K562 (cell line): ENCODE measurements at regions not wholly inside any gene's neighbourhood (a gene's known extent, or its start where the extent isn't known, plus 50 kb on each side); places are given as distances from the start of the nearest gene placed in this dataset.

Experiments
- ATAC-seq: fragments of 200-7000 bp; cut with Tn5 transposase; 3 replicates; pipeline ENCODE4 v1.9.1; 2020; ENCODE audit warnings: moderate library complexity
- BruUV-seq: library from RNA; stranded (reverse); fragments of 400-500 nt; replicated peaks from 2 replicates; lab custom pipeline; 2021; lab: Mats Ljungman, UMichigan
- CTCF ChIA-PET: fragments of 300-600 bp; formaldehyde crosslinking; extraction: SDS; loops from one replicate; lab custom pipeline; 2021; ENCODE audit warnings: low intra/inter-chr PET ratio; lab: Yijun Ruan, JAX
- POLR2A ChIA-PET: fragments of 300-600, 350-650 bp; sonication (Branson Sonifier 250); formaldehyde crosslinking; extraction: SDS; loops from one replicate; lab custom pipeline; 2021; ENCODE audit warnings: antibody characterized with exemption, inconsistent platforms; lab: Yijun Ruan, JAX
- DNase-seq, 4 experiments: peaks; one replicate each; pipeline versions ENCODE4 v3.0.0 to v3.0.0-alpha.2; 2011 to 2018; ENCODE audit warnings: low spot score in 3 of 4, mixed read lengths in 3 of 4; ENCODE audit errors: extremely low read depth in 1 of 4
- FAIRE-seq: peaks from 2 replicates; lab custom pipeline; 2011; peaks lifted over from hg19 to GRCh38; lab: Jason Lieb, UNC
- H2AFZ ChIP-seq: 2 replicates; pipeline ENCODE4 v1.6.0; 2011; ENCODE audit warnings: low read depth, low read length, control low read depth, inconsistent platforms
- H3K27ac ChIP-seq: fragments of 200-600 bp; 3 replicates; pipeline ENCODE4 v1.8.0; 2011; ENCODE audit warnings: low read depth, mild to moderate bottlenecking, control low read depth, inconsistent platforms, low read length, moderate library complexity, mixed read lengths; ENCODE audit errors: extremely low read depth
- H3K27me3 ChIP-seq, 2 experiments: fragments of 300-600 bp in 1 of 2; 2 replicates in 1 of 2; 3 replicates in 1 of 2; pipeline versions ENCODE4 v1.6.0 to v1.8.0; 2011; ENCODE audit warnings: inconsistent platforms in 2 of 2, low read length in 2 of 2, mild to moderate bottlenecking in 1 of 2, mixed read lengths in 1 of 2, moderate library complexity in 1 of 2; ENCODE audit not compliant: control insufficient read depth in 2 of 2, insufficient read depth in 2 of 2
- H3K36me3 ChIP-seq: fragments of 300-600 bp; 3 replicates; pipeline ENCODE4 v1.8.0; 2011; ENCODE audit warnings: mild to moderate bottlenecking, low read length, inconsistent platforms; ENCODE audit not compliant: control insufficient read depth, insufficient read depth
- H3K4me1 ChIP-seq, 2 experiments: fragments of 200-600 bp in 1 of 2; replicated peaks in 1 of 2; 2 replicates in 1 of 2; 3 replicates in 1 of 2; pipeline versions ENCODE4 v1.5.1 to v1.8.0; 2011; ENCODE audit warnings: inconsistent platforms in 2 of 2, low read length in 2 of 2, mild to moderate bottlenecking in 1 of 2, mixed read lengths in 1 of 2, moderate library complexity in 1 of 2; ENCODE audit not compliant: control insufficient read depth in 2 of 2, insufficient read depth in 2 of 2
- H3K4me2 ChIP-seq: 2 replicates; pipeline ENCODE4 v1.6.1; 2011; ENCODE audit warnings: low read length, control low read depth, inconsistent platforms, mixed read lengths; ENCODE audit not compliant: insufficient read depth
- H3K4me3 ChIP-seq: fragments of 200-600 bp; sonication (generic), shearing (Covaris generic); 2 replicates; pipeline ENCODE4 v1.5.1; 2016; ENCODE audit warnings: control low read depth, inconsistent platforms
- H3K79me2 ChIP-seq: fragments of 200-600 bp; 3 replicates; pipeline ENCODE4 v1.8.0; 2011; ENCODE audit warnings: low read length, inconsistent platforms; ENCODE audit not compliant: control insufficient read depth, insufficient read depth
- H3K9ac ChIP-seq, 2 experiments: 2 replicates each; pipeline versions ENCODE4 v1.6.0 to v1.6.1; 2011; ENCODE audit warnings: low read depth in 2 of 2, low read length in 2 of 2, control low read depth in 1 of 2, inconsistent platforms in 1 of 2, mild to moderate bottlenecking in 1 of 2, mixed read lengths in 1 of 2; ENCODE audit not compliant: insufficient read depth in 1 of 2
- H3K9me1 ChIP-seq: one replicate; pipeline ENCODE4 v1.6.0; 2011; ENCODE audit warnings: inconsistent platforms, mild to moderate bottlenecking, low read length, moderate library complexity; ENCODE audit not compliant: control insufficient read depth, insufficient read depth
- H3K9me3 ChIP-seq: replicated peaks from 2 replicates; pipeline ENCODE4 v1.5.1; 2011; ENCODE audit warnings: low read depth, low read length, inconsistent platforms; ENCODE audit not compliant: control insufficient read depth, insufficient read depth
- H4K20me1 ChIP-seq: replicated peaks from 2 replicates; pipeline ENCODE4 v1.6.1; 2011; ENCODE audit warnings: low read length, inconsistent platforms, mixed read lengths; ENCODE audit not compliant: control insufficient read depth, insufficient read depth
- AFF4 ChIP-seq: sonication (generic); formaldehyde crosslinking; IDR thresholded peaks from 2 replicates; pipeline ENCODE4 v1.8.0; 2023; ENCODE audit warnings: mild to moderate bottlenecking, missing genetic modification reagents
- CC2D1A ChIP-seq: fragments of 450-650 bp; IDR thresholded peaks from 2 replicates; pipeline ENCODE4 v1.6.1; 2017; ENCODE audit warnings: mild to moderate bottlenecking
- EP400 ChIP-seq: fragments of 450-650 bp; IDR thresholded peaks from 2 replicates; pipeline ENCODE4 v1.6.1; 2017; ENCODE audit warnings: antibody characterized with exemption, mild to moderate bottlenecking, moderate library complexity
- FOXP4 ChIP-seq: sonication (generic); formaldehyde crosslinking; IDR thresholded peaks from 2 replicates; pipeline ENCODE4 v1.8.0; 2022; ENCODE audit warnings: mild to moderate bottlenecking, missing genetic modification reagents, borderline replicate concordance
- KDM4B ChIP-seq, 2 experiments: fragments of 450-650 bp in 1 of 2; sonication (generic) in 1 of 2; IDR thresholded peaks; 2 replicates each; pipeline ENCODE4 v1.6.1; 2016 to 2017; ENCODE audit warnings: borderline replicate concordance in 2 of 2, antibody characterized with exemption in 1 of 2, low read depth in 1 of 2, mild to moderate bottlenecking in 1 of 2
- PHF20 ChIP-seq: fragments of 450-650 bp; IDR thresholded peaks from 2 replicates; pipeline ENCODE4 v1.6.1; 2018; ENCODE audit not compliant: partially characterized antibody
- STAG1 ChIP-seq: sonication (generic); formaldehyde crosslinking; IDR thresholded peaks from 2 replicates; pipeline ENCODE4 v1.5.0; 2020; ENCODE audit warnings: missing genetic modification reagents, borderline replicate concordance
- WGBS: fragments of 100-300 bp; shearing (Covaris generic); methylation state at CpG from one replicate; pipeline ENCODE4 v1.1.6; 2016; ENCODE audit warnings: low coverage, mixed read lengths; ENCODE audit not compliant: insufficient coverage; ENCODE audit errors: missing lambda C conversion rate; 5-methylcytosine and 5-hydroxymethylcytosine counted together
- in situ Hi-C: fragments of 300-500 bp; cut with MboI; formaldehyde crosslinking; loops from 4 replicates; pipeline ENCODE4 v1.15.0; 2018; ENCODE audit warnings: inconsistent platforms, mixed read lengths
- intact Hi-C: fragments of 100-400 bp; cut with micrococcal nuclease; formaldehyde crosslinking; loops from 2 replicates; pipeline ENCODE4 v1.14.2; 2022
- TF ChIP-seq, protein P1 (sequence below): fragments of 250-450 bp; sonication (Bioruptor Pico); IDR thresholded peaks from 2 replicates; pipeline ENCODE4 v1.6.1; 2021; ENCODE audit warnings: mild to moderate bottlenecking

DNA sequence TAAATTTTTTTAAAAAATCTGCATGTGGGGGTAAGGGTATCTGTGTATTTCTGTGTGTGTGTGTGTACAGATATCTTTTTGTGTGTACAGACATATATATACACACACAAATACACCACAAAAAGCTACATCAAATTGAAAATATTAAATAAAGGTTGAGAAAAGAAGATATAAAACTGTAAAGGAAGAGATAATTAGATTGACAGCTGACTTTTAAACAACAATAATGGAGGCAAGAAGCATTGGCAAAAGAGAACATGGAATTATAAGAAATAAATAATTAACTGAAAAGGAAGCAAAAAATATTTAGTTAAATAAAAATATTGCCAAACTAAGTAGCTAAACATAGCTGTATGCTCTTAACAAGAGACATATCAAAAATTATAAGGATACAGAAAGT is 291.4 kb downstream of the FSCB start:
- CTCF ChIA-PET: no interaction called here
- Histone ChIP-seq H3K27ac (no peak overlapping the region), H2AFZ (no peak overlapping the region), H4K20me1 (no peaks in the 10 kb centered on the region)
- intact Hi-C loops: no loop called here
- TF ChIP-seq AFF4 (CRISPR knock-in tag): no peak
- TF ChIP-seq, all 486 proteins: peak for 0
- ATAC-seq (no peak), FAIRE-seq (no peak), DNase-seq (no peak)
- Histone ChIP-seq H3K4me2 (no peak overlapping the region), H3K79me2 (no peaks in the 10 kb centered on the region), H3K9ac (no peak overlapping the region), H3K4me1 (no peaks in the 10 kb centered on the region), H3K27me3 (no peaks in the 10 kb centered on the region), H3K9me3 (no peaks in the 10 kb centered on the region), H3K36me3 (no peaks in the 10 kb centered on the region), H3K4me3 (no peak overlapping the region), H3K9me1 (no peaks in the 10 kb centered on the region)
- in situ Hi-C loops: no loop called here
- POLR2A ChIA-PET: no interaction called here
- no TSS peak for BruUV-seq

DNA sequence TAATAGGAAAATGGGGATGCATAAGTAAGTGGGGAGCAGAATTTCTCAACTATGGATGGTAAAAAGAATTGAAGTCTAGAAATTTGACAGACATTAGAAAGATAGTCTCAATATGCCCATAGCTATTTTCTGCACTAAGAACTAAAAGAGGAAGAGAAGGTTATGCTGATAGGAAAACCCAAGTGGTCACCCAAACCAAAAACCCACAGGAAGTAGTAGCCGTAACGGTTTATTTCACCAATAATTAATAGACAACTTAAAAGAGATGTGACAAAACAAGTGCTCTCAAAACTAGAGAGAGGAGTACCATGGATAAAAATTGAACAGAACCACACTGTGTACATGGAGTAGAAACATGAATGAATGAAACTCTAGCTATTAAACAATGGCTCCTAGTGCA is 295.4 kb downstream of the FSCB start:
- WGBS: 5% methylated on average over 2 of the region's 2 CpGs
- Histone ChIP-seq H3K9ac (no peak overlapping the region), H4K20me1 (no peaks in the 10 kb centered on the region), H3K4me2 (no peak overlapping the region), H3K79me2 (no peaks in the 10 kb centered on the region), H3K4me3 (no peak overlapping the region), H3K27ac (no peak overlapping the region), H2AFZ (no peak overlapping the region), H3K9me3 (no peaks in the 10 kb centered on the region), H3K27me3 (no peaks in the 10 kb centered on the region), H3K4me1 (no peaks in the 10 kb centered on the region), H3K36me3 (no peaks in the 10 kb centered on the region), H3K9me1 (no peaks in the 10 kb centered on the region)
- DNase-seq: no peak
- in situ Hi-C loops (no loop called here), intact Hi-C loops (no loop called here)
- POLR2A ChIA-PET: no interaction called here
- BruUV-seq: no TSS peak
- FAIRE-seq: no peak
- ATAC-seq: no peak
- CTCF ChIA-PET: no interaction called here
- no peak for TF ChIP-seq PHF20
- TF ChIP-seq FOXP4 (CRISPR knock-in tag): no peak
- no peak for TF ChIP-seq CC2D1A
- TF ChIP-seq KDM4B (IDR thresholded peaks at IDR 0.05; ENCODE audit: borderline replicate concordance in 2 of 2, low read depth in 1 of 2): no peak
- TF ChIP-seq EP400: no peak
- TF ChIP-seq, protein P1, sequence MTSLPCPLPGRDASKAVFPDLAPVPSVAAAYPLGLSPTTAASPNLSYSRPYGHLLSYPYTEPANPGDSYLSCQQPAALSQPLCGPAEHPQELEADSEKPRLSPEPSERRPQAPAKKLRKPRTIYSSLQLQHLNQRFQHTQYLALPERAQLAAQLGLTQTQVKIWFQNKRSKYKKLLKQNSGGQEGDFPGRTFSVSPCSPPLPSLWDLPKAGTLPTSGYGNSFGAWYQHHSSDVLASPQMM (CRISPR knock-in tag): no peak
- no peak for TF ChIP-seq STAG1 (CRISPR knock-in tag)
